ENCODE measurements at regions not wholly inside any gene's neighbourhood (a gene's known extent, or its start where the extent isn't known, plus 50 kb on each side); places are given as distances from the start of the nearest gene placed in this dataset.

DNA sequence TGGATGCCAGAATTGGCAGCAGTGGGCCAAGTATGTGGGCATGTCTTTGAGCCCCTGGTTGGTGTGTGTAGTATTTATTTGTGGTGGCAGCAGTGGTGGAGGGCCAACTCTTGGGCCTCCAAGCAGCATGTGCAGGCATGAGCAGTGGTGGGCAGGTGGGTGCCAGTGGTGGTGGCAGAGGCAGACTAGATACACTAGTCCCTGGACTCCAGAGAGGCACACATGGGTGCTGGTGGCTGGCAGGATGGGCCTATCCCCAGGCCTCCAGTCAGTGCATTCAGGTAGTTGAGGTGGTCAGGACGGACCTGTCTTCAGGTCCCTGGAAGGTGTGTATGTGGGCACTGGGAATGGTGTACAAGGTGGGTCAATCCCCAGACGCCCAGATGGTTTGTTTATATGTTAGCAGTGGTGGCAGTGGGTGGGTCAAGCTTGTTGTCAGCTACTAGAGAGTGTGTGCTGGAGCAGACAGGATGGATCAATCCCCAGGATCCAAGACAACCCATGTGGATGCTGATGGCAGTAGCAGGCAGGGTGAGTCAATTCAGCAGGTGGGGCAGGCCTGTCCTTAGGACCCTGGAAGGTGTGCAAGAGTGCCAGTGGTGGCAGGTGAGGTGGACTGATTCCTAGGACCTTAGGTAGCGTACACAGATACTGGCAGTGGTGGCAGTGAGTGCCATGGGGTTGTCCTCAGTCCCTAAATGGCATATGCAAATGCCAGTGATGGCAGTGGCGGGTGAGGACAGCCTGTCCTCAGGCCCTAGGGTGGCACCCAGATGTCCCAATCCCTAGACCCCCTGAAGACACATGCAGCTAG lies 294.3 kb downstream of the RPS24 start:
- TF ChIP-seq TAF1 (IDR thresholded peaks at IDR 0.05; ENCODE audit: low read depth) (no peak), EGR1 (IDR thresholded peaks at IDR 0.05) (no peak), TEAD4 (IDR thresholded peaks at IDR 0.05) (no peak)
- TF ChIP-seq, protein P1, sequence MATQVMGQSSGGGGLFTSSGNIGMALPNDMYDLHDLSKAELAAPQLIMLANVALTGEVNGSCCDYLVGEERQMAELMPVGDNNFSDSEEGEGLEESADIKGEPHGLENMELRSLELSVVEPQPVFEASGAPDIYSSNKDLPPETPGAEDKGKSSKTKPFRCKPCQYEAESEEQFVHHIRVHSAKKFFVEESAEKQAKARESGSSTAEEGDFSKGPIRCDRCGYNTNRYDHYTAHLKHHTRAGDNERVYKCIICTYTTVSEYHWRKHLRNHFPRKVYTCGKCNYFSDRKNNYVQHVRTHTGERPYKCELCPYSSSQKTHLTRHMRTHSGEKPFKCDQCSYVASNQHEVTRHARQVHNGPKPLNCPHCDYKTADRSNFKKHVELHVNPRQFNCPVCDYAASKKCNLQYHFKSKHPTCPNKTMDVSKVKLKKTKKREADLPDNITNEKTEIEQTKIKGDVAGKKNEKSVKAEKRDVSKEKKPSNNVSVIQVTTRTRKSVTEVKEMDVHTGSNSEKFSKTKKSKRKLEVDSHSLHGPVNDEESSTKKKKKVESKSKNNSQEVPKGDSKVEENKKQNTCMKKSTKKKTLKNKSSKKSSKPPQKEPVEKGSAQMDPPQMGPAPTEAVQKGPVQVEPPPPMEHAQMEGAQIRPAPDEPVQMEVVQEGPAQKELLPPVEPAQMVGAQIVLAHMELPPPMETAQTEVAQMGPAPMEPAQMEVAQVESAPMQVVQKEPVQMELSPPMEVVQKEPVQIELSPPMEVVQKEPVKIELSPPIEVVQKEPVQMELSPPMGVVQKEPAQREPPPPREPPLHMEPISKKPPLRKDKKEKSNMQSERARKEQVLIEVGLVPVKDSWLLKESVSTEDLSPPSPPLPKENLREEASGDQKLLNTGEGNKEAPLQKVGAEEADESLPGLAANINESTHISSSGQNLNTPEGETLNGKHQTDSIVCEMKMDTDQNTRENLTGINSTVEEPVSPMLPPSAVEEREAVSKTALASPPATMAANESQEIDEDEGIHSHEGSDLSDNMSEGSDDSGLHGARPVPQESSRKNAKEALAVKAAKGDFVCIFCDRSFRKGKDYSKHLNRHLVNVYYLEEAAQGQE (IDR thresholded peaks at IDR 0.05; ENCODE audit: low read depth): no peak

Measured in Ishikawa (cell line).